HG02870 (cell line): ENCODE measurements at regions not wholly inside any gene's neighbourhood (a gene's known extent, or its start where the extent isn't known, plus 50 kb on each side); places are given as distances from the start of the nearest gene placed in this dataset.

ENCODE experiments used
- ATAC-seq: cut with Tn5 transposase; IDR thresholded peaks from one replicate; pipeline ENCODE4 v1.9.1; 2021; ENCODE audit warnings: mild to moderate bottlenecking, moderate library complexity; ENCODE audit not compliant: unreplicated experiment

- ATAC-seq, result no peak
Observed at GRCh38 chr10:44042075-44042770, 342.7 kb downstream of the CXCL12 start.

DNA sequence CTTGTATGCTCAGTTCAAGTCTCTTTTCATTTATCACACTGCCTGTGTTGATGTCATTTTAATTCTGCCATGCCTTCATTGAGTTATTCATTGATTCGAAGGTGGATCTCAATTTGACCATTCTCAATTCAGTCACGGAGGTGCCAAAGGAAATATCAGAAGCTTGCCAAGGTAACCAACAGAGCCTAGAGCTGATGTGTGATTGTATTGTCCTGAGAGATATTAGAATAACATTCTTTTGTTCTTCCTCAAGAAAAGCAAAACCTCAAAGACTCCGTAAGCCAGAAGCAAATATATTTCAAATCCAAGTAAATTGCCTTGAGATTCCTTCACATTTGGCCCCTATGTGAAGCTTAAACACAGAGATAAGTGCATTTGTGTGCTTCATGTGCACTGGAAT, 345.3 kb downstream of the CXCL12 start:
- no peak for ATAC-seq

- ATAC-seq, result no peak
Observed at GRCh38 chr10:44036425-44036824, 348.5 kb downstream of the CXCL12 start.

- peak; percentile 55 for ATAC-seq
Observed at GRCh38 chr10:44035474-44036197, 349.3 kb downstream of the CXCL12 start.

GRCh38 chr10:44034946-44035345, 350.0 kb downstream of the CXCL12 start:
- ATAC-seq, result no peak

DNA sequence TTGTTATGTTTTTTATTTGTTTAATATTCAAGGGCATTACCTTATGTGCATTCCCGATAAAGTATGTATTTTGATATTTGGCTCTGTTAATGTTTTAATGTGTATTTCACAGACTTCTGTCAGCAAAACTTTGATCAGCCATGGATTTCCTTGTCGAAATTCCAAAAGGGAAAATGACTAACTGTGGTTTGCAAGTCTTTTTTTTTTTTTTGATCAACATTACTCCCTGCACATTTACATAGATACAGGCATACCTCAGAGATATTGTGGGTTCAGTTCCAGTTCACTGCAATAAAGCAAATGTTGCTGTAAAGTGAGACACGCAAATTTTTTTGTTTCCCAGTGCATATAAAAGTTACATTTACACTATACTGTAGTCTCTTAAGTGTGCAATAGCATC, 351.9 kb downstream of the CXCL12 start:
- no peak for ATAC-seq

- no peak for ATAC-seq
Observed at GRCh38 chr10:44032216-44032615, 352.7 kb downstream of the CXCL12 start.

DNA sequence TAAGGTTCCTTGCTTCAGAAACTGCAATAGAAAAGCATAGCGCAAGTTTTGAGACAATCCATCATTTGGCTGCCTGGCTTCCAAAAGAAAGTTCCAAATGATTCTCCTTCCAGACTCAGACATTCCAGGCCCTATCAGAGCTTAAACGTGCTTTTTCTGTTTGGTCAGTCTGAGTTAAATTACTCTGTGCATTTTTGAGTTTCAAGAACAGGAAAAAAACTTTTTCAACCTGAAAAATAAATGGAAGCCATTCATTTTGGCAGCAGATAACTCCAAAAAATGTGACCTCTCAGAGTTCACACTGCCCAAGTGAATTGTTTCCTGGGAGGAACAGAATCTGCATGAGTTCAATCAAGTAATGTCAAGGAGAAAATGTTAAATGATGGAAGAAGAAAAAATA, 354.2 kb downstream of the CXCL12 start:
- no peak for ATAC-seq

DNA sequence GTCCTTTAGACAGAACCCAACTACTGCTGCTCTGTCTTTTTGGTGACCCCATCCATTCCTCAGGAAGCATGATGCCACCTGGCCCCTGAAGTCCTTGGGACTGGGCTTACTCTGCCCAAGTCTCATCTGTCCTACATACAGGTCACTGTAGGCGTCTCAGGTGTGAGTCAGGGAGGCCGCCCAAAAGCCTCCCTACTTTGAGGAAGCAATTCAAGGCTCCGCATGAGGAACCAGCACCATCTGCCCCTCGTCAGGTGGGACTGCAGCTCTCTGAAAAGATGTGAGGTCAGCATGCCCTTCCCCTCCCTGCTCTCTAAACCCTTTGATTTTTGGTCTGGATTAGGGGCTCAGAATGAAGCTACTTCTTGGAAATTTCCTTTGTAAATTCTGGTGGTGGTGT, 354.8 kb downstream of the CXCL12 start:
- ATAC-seq, result peak; percentile 87

- ATAC-seq, result no peak
Observed at GRCh38 chr10:44028384-44029137, 356.3 kb downstream of the CXCL12 start.

DNA sequence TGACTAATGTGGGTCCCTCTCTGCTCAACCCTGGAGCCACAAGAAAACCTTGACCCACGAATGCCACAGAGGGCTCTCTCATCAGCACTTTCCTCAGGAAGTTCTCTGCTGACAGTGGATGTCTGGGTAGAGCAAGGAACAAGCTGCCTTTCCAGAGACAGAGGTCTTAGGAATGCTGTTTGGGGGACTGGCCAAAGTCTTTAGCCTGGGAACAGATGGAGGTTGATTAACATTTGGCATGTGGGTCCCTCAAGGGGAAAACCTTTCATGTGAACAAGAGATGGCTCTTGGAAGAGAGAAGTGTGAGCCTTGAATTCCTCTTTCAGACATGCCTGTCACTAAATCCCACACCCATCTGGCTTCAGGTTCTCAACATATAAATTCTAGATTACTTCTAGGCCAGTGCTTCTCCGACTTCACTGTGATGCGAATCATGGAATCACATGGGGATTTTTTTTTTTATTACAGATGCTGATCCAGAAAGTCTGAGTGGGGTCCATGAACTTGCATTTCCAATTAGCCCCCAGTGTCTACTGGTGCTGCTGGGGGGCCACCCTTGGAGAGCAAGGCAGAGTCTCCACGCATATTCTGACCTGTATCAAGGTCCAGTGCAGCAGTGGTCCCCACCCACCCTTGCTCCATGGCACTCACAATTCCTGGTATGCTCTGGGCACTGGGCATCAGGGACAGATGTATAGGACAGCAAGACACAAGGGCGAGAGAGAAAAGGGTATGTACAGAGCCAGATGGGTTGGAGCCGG, 360.4 kb downstream of the CXCL12 start:
- no peak for ATAC-seq

DNA sequence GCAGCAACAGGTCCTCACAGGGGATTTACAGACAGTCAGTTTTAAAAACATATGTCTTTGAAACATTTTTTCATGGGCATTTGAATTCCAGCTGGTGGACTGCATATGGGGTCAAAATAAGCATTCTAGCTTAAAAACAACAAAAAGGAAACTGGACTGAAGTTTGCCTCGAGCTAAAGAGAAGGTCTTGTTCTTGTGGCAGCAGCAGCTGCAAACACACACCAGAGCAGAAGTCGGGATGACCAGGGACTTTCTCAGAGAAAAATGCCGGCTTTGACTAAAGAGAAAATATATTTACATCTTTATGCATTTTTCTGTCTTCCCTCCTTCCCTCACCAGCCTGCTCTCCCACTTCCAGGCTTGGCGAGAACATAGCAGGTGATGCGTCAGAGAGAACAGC, 361.4 kb downstream of the CXCL12 start:
- no peak for ATAC-seq

- ATAC-seq, result no peak
Observed at GRCh38 chr10:44022203-44022602, 362.7 kb downstream of the CXCL12 start.

GRCh38 chr10:44020322-44021111, 364.4 kb downstream of the CXCL12 start:
- no peak for ATAC-seq

GRCh38 chr10:44017483-44018145, 367.3 kb downstream of the CXCL12 start:
- no peak for ATAC-seq

DNA sequence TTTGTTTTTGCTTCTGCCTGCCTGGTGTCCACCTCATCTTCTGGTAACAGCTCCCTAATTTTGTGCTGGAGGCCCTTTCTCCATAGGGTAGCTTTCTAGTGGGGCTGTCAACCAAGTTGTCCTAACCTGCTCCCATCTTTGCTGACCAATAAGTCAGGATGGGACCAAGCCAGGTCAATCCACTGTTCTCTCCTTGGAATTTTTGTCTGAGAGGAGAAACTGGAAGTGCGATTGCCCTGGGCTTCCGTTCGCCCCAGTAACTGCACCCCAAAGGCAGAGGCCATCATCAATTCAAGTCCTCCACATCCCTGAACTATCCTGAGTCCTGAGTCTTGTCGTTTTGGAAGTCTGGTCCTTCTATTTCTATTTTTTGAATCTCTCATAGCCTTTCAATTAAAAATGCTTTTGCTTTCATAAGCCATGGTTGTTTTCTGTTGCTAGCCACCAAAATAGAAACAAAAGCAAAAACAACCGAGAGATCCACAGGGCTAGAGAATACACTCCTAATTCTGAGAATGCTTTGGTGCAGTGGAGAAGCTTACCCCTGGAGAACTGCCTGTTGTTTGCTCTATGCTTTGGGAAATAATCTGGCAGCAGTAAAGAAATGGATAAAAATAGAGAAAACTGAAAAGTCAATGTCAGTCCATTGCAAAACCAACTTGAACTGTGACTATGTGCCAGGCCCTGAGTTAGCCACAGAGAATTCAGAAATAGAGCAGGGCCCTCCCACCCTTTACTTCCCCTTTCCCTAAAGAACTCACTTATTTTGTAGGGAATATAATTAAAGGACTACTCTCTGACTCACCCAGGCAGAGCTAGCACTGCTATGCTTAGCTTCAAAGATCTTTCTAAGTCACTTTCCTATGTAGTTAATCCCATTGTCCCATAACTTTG, 368.1 kb downstream of the CXCL12 start:
- no peak for ATAC-seq

DNA sequence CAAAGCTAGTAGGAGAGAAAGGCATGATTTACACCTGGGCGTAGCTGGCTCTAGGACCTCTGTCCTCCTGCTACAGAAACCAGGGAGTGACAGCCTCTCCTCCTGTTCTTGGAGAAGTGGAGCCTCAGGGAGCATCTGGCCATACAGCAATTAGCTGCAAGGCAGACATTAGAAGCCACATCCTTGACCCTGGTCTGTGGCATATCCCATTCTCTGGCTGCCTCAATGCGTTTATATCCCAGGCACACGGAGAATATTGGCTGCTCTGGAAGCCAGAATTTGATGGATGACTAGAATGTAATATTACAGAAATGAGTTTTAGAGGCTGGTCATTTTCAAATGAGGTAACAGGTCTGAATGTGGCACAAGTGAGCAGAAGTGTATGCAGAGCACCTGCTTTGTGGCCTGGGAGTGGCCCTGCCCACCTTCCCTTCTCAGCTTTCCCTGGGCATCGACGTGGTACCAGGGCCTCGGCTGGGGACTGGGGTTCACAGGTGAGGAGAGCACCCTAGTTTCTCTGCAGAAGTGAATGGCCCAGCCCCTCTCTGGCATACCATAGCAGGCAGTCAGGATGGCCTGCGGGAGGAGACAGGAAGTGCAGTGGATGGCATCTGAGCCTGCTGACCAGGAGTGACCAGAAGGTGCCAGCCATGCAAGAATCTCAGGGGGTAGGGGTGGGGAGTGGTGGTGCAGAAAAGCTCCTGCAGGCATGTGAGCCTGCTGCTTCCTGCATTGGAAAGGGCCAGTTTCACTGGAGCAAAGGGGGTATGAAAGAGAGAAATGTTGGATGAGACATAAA, 367.2 kb upstream of the ZNF32 start:
- no peak for ATAC-seq

DNA sequence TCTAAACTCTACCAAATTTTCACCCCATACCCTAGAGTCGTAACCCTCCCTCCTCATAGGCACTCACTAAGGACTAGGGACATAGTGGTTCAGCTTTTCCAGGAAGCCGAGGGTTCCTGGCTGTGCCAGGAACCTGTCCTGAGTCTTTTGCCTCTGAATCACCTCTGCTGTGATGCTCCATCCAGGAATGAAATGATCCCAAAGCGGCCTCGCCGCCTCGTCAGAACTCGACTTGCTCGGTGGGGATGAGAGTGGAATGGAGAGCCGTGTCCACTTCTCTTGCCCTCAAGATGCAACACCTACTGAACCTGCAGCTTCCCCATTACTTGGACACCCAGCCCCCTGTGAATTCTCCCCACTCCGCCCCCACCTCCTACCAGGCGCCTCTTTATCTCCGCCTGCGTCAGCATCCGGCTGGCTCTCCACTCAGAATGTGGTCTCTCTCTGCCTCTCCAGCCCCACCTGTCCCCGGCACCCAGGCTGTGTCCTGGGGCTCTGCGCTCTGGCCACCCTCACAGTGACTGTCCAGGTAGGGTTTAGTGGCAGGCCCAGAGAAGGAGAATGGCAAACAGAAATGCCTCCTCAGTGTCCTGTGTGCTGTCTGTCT, 366.1 kb upstream of the ZNF32 start:
- ATAC-seq, result no peak
